GM21825 (cell line): ENCODE measurements at regions not wholly inside any gene's neighbourhood (a gene's known extent, or its start where the extent isn't known, plus 50 kb on each side); places are given as distances from the start of the nearest gene placed in this dataset.

Experiments used
- ATAC-seq: cut with Tn5 transposase; IDR thresholded peaks from one replicate; pipeline ENCODE4 v1.9.1; 2021; ENCODE audit warnings: mild to moderate bottlenecking, moderate library complexity; ENCODE audit not compliant: unreplicated experiment

- no peak for ATAC-seq
Observed at GRCh38 chr2:8197101-8197500, 484.8 kb upstream of the ID2 start.

GRCh38 chr2:8197825-8198224, 484.0 kb upstream of the ID2 start:
- ATAC-seq: no peak

- no peak for ATAC-seq
Observed at GRCh38 chr2:8198766-8199382, 483.0 kb upstream of the ID2 start.

GRCh38 chr2:8202132-8202531, 479.7 kb upstream of the ID2 start:
- peak; percentile 69 for ATAC-seq

GRCh38 chr2:8203364-8203763, 478.5 kb upstream of the ID2 start:
- ATAC-seq: no peak

- no peak for ATAC-seq
Observed at GRCh38 chr2:8204711-8205110, 477.1 kb upstream of the ID2 start.

GRCh38 chr2:8209494-8209893, 472.4 kb upstream of the ID2 start:
- ATAC-seq: no peak

GRCh38 chr2:8211384-8211783, 470.5 kb upstream of the ID2 start:
- no peak for ATAC-seq

GRCh38 chr2:8212239-8212638, 469.6 kb upstream of the ID2 start:
- ATAC-seq: no peak

GRCh38 chr2:8214036-8214615, 467.7 kb upstream of the ID2 start:
- no peak for ATAC-seq

- peak; percentile 94 for ATAC-seq
Observed at GRCh38 chr2:8215159-8215863, 466.5 kb upstream of the ID2 start.

GRCh38 chr2:8215982-8216381, 465.9 kb upstream of the ID2 start:
- no peak for ATAC-seq

- ATAC-seq: no peak
Observed at GRCh38 chr2:8216397-8216796, 465.5 kb upstream of the ID2 start.

GRCh38 chr2:8217468-8218030, 464.3 kb upstream of the ID2 start:
- no peak for ATAC-seq

GRCh38 chr2:8219096-8219495, 462.8 kb upstream of the ID2 start:
- no peak for ATAC-seq

GRCh38 chr2:8219631-8220355, 462.1 kb upstream of the ID2 start:
- ATAC-seq: no peak

- ATAC-seq: no peak
Observed at GRCh38 chr2:8222979-8223694, 458.7 kb upstream of the ID2 start.

- no peak for ATAC-seq
Observed at GRCh38 chr2:8223695-8224346, 458.0 kb upstream of the ID2 start.

- no peak for ATAC-seq
Observed at GRCh38 chr2:8224347-8225190, 457.3 kb upstream of the ID2 start.
